ENCODE measurements at regions not wholly inside any gene's neighbourhood (a gene's known extent, or its start where the extent isn't known, plus 50 kb on each side); places are given as distances from the start of the nearest gene placed in this dataset.

GRCh38 chr6:71028236-71028876 is 71.5 kb upstream of the B3GAT2 start:
- TF ChIP-seq CTCF (IDR thresholded peaks at IDR 0.05) (no peak), POLR2A (IDR thresholded peaks at IDR 0.05) (no peak)

Data from transverse colon (tissue), 3 donors.